ENCODE measurements at regions not wholly inside any gene's neighbourhood (a gene's known extent, or its start where the extent isn't known, plus 50 kb on each side); places are given as distances from the start of the nearest gene placed in this dataset.

- no peaks in the 10 kb centered on the region for H3K79me2 ChIP-seq (ENCODE audit: insufficient read depth, low read length)
- H3K4me2 ChIP-seq (ENCODE audit: insufficient read depth, low read length): no peak overlapping the region
- peaks cover 9% of the 10 kb centered on the region for H3K27me3 ChIP-seq (ENCODE audit: insufficient read depth, low read length)
- TF ChIP-seq CTCF (IDR thresholded peaks at IDR 0.05; ENCODE audit: extremely low read depth, low read depth, low read length): no peak
- DNase-seq (ENCODE audit: insufficient read length, low spot score, missing footprints): no peak
- H3K36me3 ChIP-seq (ENCODE audit: insufficient read depth, low read length): no peaks in the 10 kb centered on the region
- H3K9me3 ChIP-seq (ENCODE audit: low read depth, low read length): no peaks in the 10 kb centered on the region
- H2AFZ ChIP-seq (ENCODE audit: low read length): no peak overlapping the region
- H3K27ac ChIP-seq (ENCODE audit: low read depth, low read length): no peak overlapping the region
- H3K4me1 ChIP-seq (ENCODE audit: insufficient read depth, low read length): no peaks in the 10 kb centered on the region
- H3K4me3 ChIP-seq (ENCODE audit: insufficient read depth, low read length): no peak overlapping the region
- no peaks in the 10 kb centered on the region for H4K20me1 ChIP-seq (ENCODE audit: insufficient read depth, low read length)
Observed at GRCh38 chr9:13823026-13823425, 490.9 kb downstream of the NFIB start.

DNA sequence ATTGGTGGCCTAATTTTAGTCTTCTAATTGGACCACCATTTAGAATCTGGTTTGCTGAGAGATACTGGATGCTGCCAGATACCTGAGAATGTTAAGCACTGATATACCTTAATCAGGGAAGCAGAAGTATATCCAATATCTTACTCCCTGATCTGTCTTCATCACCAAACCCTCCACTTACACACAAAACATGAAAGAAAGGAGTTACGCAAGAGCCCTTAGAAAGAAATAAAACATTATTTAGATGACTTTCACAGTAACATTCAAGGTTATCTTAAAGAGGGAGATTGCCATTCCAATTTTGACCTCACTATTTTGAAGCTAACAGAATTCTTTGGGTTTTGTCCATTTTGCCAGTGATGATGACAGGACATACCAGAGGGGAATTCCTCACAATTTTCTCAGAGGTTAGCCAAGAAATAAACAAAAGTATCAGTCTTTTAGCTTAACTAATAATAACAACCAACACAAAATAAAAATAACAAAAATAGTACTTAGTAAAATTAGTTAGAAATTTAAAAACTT, 496.1 kb downstream of the NFIB start:
- no peak for DNase-seq (ENCODE audit: insufficient read length, low spot score, missing footprints)
- Histone ChIP-seq H3K36me3 (ENCODE audit: insufficient read depth, low read length) (no peaks in the 10 kb centered on the region), H3K4me3 (ENCODE audit: insufficient read depth, low read length) (no peak overlapping the region), H3K4me2 (ENCODE audit: insufficient read depth, low read length) (no peak overlapping the region), H3K9me3 (ENCODE audit: low read depth, low read length) (no peaks in the 10 kb centered on the region), H3K27me3 (ENCODE audit: insufficient read depth, low read length) (peaks cover 7% of the 10 kb centered on the region), H3K79me2 (ENCODE audit: insufficient read depth, low read length) (no peaks in the 10 kb centered on the region), H3K27ac (ENCODE audit: low read depth, low read length) (no peak overlapping the region), H4K20me1 (ENCODE audit: insufficient read depth, low read length) (no peaks in the 10 kb centered on the region), H2AFZ (ENCODE audit: low read length) (no peak overlapping the region), H3K4me1 (ENCODE audit: insufficient read depth, low read length) (no peaks in the 10 kb centered on the region)
- TF ChIP-seq CTCF (IDR thresholded peaks at IDR 0.05; ENCODE audit: extremely low read depth, low read depth, low read length): no peak

- DNase-seq (ENCODE audit: insufficient read length, low spot score, missing footprints): no peak
- no peaks in the 10 kb centered on the region for H3K9me3 ChIP-seq (ENCODE audit: low read depth, low read length)
- TF ChIP-seq CTCF (IDR thresholded peaks at IDR 0.05; ENCODE audit: extremely low read depth, low read depth, low read length): no peak
- H3K4me1 ChIP-seq (ENCODE audit: insufficient read depth, low read length): no peaks in the 10 kb centered on the region
- no peaks in the 10 kb centered on the region for H4K20me1 ChIP-seq (ENCODE audit: insufficient read depth, low read length)
- no peaks in the 10 kb centered on the region for H3K79me2 ChIP-seq (ENCODE audit: insufficient read depth, low read length)
- H3K4me2 ChIP-seq (ENCODE audit: insufficient read depth, low read length): no peak overlapping the region
- no peak overlapping the region for H2AFZ ChIP-seq (ENCODE audit: low read length)
- H3K36me3 ChIP-seq (ENCODE audit: insufficient read depth, low read length): no peaks in the 10 kb centered on the region
- no peak overlapping the region for H3K4me3 ChIP-seq (ENCODE audit: insufficient read depth, low read length)
- H3K27ac ChIP-seq (ENCODE audit: low read depth, low read length): no peak overlapping the region
- peaks cover 7% of the 10 kb centered on the region for H3K27me3 ChIP-seq (ENCODE audit: insufficient read depth, low read length)
Observed at GRCh38 chr9:13816837-13817236, 497.1 kb downstream of the NFIB start.

DNA sequence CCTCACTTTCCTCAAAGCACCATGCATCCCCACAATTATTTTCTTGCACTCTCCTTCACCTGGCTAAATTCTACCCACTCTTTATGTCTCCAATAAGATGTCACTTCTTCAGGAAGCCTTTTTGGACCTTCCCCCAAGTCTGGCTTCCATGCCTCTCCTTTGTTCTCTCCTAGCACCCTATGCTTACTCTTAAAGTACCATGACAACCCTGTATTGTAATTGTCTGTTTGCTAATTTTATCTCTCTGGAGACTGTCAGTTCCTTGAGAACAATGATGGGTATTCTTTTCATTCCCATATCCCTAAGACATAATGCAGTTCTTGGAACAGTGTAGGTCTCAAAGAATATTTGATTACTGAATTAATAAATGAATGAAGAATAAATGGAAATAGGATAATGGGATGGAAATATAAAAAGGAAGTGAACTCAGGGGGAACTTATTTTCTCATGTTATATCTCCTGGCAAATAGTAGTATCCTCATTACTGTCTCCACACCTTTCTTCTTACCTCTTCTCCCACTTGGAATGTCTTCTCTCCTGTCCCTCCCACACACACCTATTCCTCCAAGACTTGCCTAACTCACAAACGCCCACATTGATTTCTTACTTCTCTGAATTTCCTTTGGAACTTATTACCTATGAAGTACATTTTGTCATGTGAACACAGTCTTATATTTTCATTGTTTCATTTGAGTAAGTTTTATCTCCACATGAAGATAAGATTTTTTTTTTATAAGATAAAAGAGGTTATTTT, 499.1 kb downstream of the NFIB start:
- no peak overlapping the region for H2AFZ ChIP-seq (ENCODE audit: low read length)
- no peaks in the 10 kb centered on the region for H3K9me3 ChIP-seq (ENCODE audit: low read depth, low read length)
- peaks cover 7% of the 10 kb centered on the region for H3K27me3 ChIP-seq (ENCODE audit: insufficient read depth, low read length)
- no peak overlapping the region for H3K27ac ChIP-seq (ENCODE audit: low read depth, low read length)
- H3K36me3 ChIP-seq (ENCODE audit: insufficient read depth, low read length): no peaks in the 10 kb centered on the region
- no peaks in the 10 kb centered on the region for H3K79me2 ChIP-seq (ENCODE audit: insufficient read depth, low read length)
- no peak overlapping the region for H3K4me2 ChIP-seq (ENCODE audit: insufficient read depth, low read length)
- H4K20me1 ChIP-seq (ENCODE audit: insufficient read depth, low read length): no peaks in the 10 kb centered on the region
- H3K4me3 ChIP-seq (ENCODE audit: insufficient read depth, low read length): no peak overlapping the region
- DNase-seq (ENCODE audit: insufficient read length, low spot score, missing footprints): no peak
- H3K4me1 ChIP-seq (ENCODE audit: insufficient read depth, low read length): no peaks in the 10 kb centered on the region
- no peak for TF ChIP-seq CTCF (IDR thresholded peaks at IDR 0.05; ENCODE audit: extremely low read depth, low read depth, low read length)

Data from osteoblast (primary cell).